ENCODE measurements at regions not wholly inside any gene's neighbourhood (a gene's known extent, or its start where the extent isn't known, plus 50 kb on each side); places are given as distances from the start of the nearest gene placed in this dataset.

DNA sequence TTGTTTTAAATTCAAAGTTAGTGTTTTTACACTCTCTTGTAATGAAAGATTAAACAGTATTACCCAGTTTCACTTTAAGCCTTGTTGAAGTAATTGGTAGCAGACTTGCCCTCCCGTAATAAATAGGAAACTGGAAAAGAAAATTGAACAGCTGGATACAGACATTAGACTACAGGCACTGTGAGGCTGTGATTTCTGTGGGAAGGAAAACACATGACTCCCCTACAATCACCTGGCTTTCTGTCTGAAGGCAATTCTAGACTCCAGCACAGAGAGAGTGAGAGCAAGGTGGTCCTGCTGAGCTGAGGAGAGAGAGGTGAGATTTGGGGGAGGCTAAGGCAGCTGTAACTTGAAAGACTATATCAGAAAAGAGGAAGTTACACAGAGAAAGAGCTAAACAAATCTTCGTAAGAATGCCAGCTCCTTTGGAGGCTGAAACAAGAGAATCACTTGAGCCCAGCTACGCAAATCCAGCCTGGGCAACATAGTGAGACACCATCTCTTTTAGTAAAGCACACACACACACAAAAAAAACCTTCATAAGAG, 57.8 kb upstream of the CDYL2 start:
- TF ChIP-seq POLR2A (IDR thresholded peaks at IDR 0.05) (no peak), CTCF (IDR thresholded peaks at IDR 0.05) (no peak), EP300 (IDR thresholded peaks at IDR 0.05) (no peak)

Measured in tibial nerve (tissue), 4 donors.